Colonic mucosa (tissue), 4 donors: ENCODE measurements at regions not wholly inside any gene's neighbourhood (a gene's known extent, or its start where the extent isn't known, plus 50 kb on each side); places are given as distances from the start of the nearest gene placed in this dataset.

Source experiments
- DNase-seq: peaks from one replicate; pipeline ENCODE4 v3.0.0-alpha.2; 2020
- H3K27ac ChIP-seq: fragments of 200-600 bp; one replicate; pipeline ENCODE4 v1.8.0; 2021
- H3K27me3 ChIP-seq: fragments of 200-600 bp; one replicate; pipeline ENCODE4 v1.8.0; 2021
- H3K36me3 ChIP-seq: fragments of 200-600 bp; one replicate; pipeline ENCODE4 v1.8.0; 2021
- H3K4me1 ChIP-seq: fragments of 200-600 bp; one replicate; pipeline ENCODE4 v1.8.0; 2021; ENCODE audit warnings: mild to moderate bottlenecking
- H3K4me3 ChIP-seq: fragments of 200-600 bp; one replicate; pipeline ENCODE4 v1.8.0; 2021
- H3K9ac ChIP-seq, 2 donors: one replicate each; pipeline ENCODE4 v1.7.0; 2013; ENCODE audit warnings: control low read depth in 2 of 2, low read depth in 2 of 2, low read length in 2 of 2
- H3K9me3 ChIP-seq: fragments of 200-600 bp; one replicate; pipeline ENCODE4 v1.8.0; 2021
- CTCF ChIP-seq: fragments of 200-600 bp; IDR thresholded peaks from one replicate; pipeline ENCODE4 v1.8.0; 2022; ENCODE audit warnings: antibody characterized with exemption, mild to moderate bottlenecking
- intact Hi-C: fragments of 100-400 bp; cut with DNase I; formaldehyde crosslinking; loops from one replicate; pipeline ENCODE4 v1.14.1; 2022
- donor health status: healthy.
- donor health status: DM: no; HTN: no; CAD: no.
- donor health status: DM: no; HTN: no; CAD: no.

DNA sequence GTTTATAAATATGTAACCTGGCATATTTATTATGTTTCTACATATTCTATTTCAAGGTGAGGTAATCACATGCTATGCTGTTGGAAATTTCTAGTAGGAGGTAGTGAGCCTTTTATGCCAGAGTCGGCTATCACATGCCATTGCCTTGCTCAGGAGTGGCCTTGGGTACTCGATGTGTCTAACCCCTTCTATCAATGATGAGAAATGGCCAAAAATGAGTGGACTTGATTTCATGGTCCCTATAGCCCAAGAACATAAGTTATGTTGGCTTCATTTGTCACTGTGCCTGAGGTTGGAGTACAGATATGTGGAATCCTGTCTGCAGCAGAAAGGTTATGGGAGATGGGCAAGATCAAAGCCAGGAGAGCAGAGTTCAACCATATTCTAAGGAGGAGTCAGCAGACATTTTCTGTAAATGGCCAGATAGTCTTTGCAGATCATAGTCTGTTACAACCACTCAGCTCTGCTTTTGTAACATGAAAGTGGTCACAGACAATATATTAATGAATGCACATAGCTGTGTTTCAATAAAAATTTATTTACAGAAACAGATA, 554.4 kb downstream of the PDCD6IP start:
- Histone ChIP-seq H3K4me3 (no peak overlapping the region), H3K4me1 (no peaks in the 10 kb centered on the region), H3K27me3 (no peaks in the 10 kb centered on the region), H3K9ac (no peak overlapping the region), H3K36me3 (no peaks in the 10 kb centered on the region), H3K27ac (no peak overlapping the region), H3K9me3 (no peaks in the 10 kb centered on the region)
- intact Hi-C loops, result no loop called here
- no peak for TF ChIP-seq CTCF
- no peak for DNase-seq

- no peaks in the 10 kb centered on the region for H3K9me3 ChIP-seq
- H3K27me3 ChIP-seq, result no peaks in the 10 kb centered on the region
- H3K27ac ChIP-seq, result no peak overlapping the region
- H3K9ac ChIP-seq, result no peak overlapping the region
- no peak for TF ChIP-seq CTCF
- no peak for DNase-seq
- H3K4me1 ChIP-seq, result no peaks in the 10 kb centered on the region
- intact Hi-C loops, result no loop called here
- no peak overlapping the region for H3K4me3 ChIP-seq
- no peaks in the 10 kb centered on the region for H3K36me3 ChIP-seq
These were observed 559.0 kb downstream of the PDCD6IP start for GRCh38 chr3:34357461-34357860.

DNA sequence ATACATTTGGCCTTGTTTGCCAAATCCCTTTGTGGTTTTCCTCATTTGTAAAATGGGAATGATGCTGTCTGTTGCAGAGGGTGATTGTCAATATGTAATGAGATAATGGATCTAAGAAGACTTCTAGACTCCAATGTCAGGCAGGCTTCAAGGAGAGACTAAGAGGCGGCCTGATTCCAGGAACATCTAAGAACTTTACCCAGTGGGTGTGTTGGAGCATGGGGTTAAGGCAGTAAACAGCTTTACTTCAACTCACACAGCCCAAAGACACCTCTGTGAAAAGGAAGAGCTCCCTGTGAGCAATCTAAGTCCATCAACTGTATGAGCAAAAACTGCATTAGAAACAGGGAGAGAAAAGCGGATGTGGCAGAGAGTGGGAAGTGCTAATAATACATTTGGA, 560.6 kb downstream of the PDCD6IP start:
- no peak for DNase-seq
- TF ChIP-seq CTCF, result no peak
- no peaks in the 10 kb centered on the region for H3K36me3 ChIP-seq
- no peak overlapping the region for H3K27ac ChIP-seq
- no peak overlapping the region for H3K9ac ChIP-seq
- no peaks in the 10 kb centered on the region for H3K4me1 ChIP-seq
- H3K27me3 ChIP-seq, result no peaks in the 10 kb centered on the region
- H3K4me3 ChIP-seq, result no peak overlapping the region
- intact Hi-C loops, result no loop called here
- no peaks in the 10 kb centered on the region for H3K9me3 ChIP-seq

DNA sequence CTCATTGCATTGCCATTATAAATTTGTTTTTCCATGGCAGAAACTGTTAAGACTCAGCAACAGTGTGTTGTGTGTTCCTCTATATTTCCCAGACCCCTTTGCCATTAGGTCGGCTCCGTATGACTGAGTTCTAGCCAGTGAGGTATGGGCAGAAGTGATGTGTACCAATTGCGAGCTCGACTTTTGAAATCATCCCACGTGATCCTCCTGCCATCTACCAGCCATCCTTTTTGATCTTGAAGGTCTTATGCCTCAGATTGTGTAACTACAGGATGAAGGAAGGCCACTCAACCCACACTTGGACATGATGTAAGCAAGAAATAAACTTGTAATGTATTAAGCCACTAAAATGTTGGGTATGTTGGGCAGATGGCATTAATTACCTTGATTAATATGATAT, 562.3 kb downstream of the PDCD6IP start:
- Histone ChIP-seq H3K4me1 (no peaks in the 10 kb centered on the region), H3K27ac (no peak overlapping the region), H3K36me3 (no peaks in the 10 kb centered on the region), H3K9ac (no peak overlapping the region), H3K4me3 (no peak overlapping the region), H3K27me3 (no peaks in the 10 kb centered on the region), H3K9me3 (no peaks in the 10 kb centered on the region)
- DNase-seq, result no peak
- intact Hi-C loops, result no loop called here
- TF ChIP-seq CTCF, result no peak

DNA sequence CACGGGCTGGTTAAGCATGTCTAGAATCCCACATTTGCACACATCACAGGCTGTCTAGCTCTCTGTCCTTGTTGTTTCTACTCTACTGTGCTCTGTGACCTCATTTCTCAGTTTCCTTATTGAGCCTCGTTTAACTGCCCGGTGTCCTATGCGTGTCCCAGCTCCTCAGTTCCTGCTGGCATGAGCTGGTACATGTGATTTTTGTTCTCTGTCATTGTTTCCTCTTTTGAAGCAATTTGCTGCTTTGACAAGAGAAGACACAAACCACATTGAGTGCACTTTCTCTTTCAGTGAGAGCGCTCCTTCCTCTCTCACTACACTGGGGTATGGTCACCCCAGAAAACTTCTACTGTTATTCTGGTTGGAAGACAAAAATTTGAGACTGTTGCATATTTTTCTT, 563.5 kb downstream of the PDCD6IP start:
- H3K27ac ChIP-seq, result no peak overlapping the region
- H3K27me3 ChIP-seq, result no peaks in the 10 kb centered on the region
- no peaks in the 10 kb centered on the region for H3K4me1 ChIP-seq
- no peak overlapping the region for H3K4me3 ChIP-seq
- no peaks in the 10 kb centered on the region for H3K36me3 ChIP-seq
- H3K9me3 ChIP-seq, result no peaks in the 10 kb centered on the region
- DNase-seq, result no peak
- TF ChIP-seq CTCF, result no peak
- no peak overlapping the region for H3K9ac ChIP-seq
- intact Hi-C loops, result no loop called here

GRCh38 chr3:34362910-34363309, 564.5 kb downstream of the PDCD6IP start:
- intact Hi-C loops, result no loop called here
- no peak overlapping the region for H3K9ac ChIP-seq
- no peak overlapping the region for H3K4me3 ChIP-seq

More at GRCh38 chr3:34362910-34363309, 564.5 kb downstream of the PDCD6IP start:
- Histone ChIP-seq H3K27ac (no peak overlapping the region), H3K4me1 (no peaks in the 10 kb centered on the region), H3K27me3 (no peaks in the 10 kb centered on the region), H3K36me3 (no peaks in the 10 kb centered on the region), H3K9me3 (no peaks in the 10 kb centered on the region)
- no peak for DNase-seq
- no peak for TF ChIP-seq CTCF
